ENCODE measurements at regions not wholly inside any gene's neighbourhood (a gene's known extent, or its start where the extent isn't known, plus 50 kb on each side); places are given as distances from the start of the nearest gene placed in this dataset.
"Not testable (repeated sequence)": the region's sequence is repeated elsewhere in the genome, so short reads cannot be mapped to it uniquely, and the experiment has no call there.

GRCh38 chr1:55298167-55298894 lies 83.2 kb upstream of the USP24 start:
- no peaks in the 10 kb centered on the region for H3K36me3 ChIP-seq
- peaks cover 0 to 13% (median 4%) of the 10 kb centered on the region in 4 donors for H3K9me3 ChIP-seq
- H3K27ac ChIP-seq (replicated peaks in 1 of 4), result no peak overlapping the region
- peaks cover 0 to 5% (median 0%) of the 10 kb centered on the region in 4 donors for H3K4me1 ChIP-seq
- DNase-seq (ENCODE audit: extremely low spot score), result no peak
- intact Hi-C loops (cut with DNase I), result no loop called here
- no peak for TF ChIP-seq EP300 (IDR thresholded peaks at IDR 0.05)
- no peak for TF ChIP-seq CTCF (IDR thresholded peaks at IDR 0.05)
- TF ChIP-seq POLR2AphosphoS5 (IDR thresholded peaks at IDR 0.05), result no peak
- no peak for TF ChIP-seq POLR2A (IDR thresholded peaks at IDR 0.05; ENCODE audit: low read depth)
- H3K27me3 ChIP-seq, result no peaks in the 10 kb centered on the region
- 96% methylated on average over 10 of the region's 10 CpGs for WGBS
- H3K4me3 ChIP-seq, result no peak overlapping the region

GRCh38 chr1:55296247-55296646 lies 81.1 kb upstream of the USP24 start:
- DNase-seq (ENCODE audit: extremely low spot score); H3K27ac ChIP-seq (replicated peaks in 1 of 4); H3K4me1 ChIP-seq; H3K36me3 ChIP-seq; intact Hi-C loops (cut with DNase I); H3K4me3 ChIP-seq; H3K27me3 ChIP-seq: not testable (repeated sequence)
- 97% methylated on average over 6 of the region's 6 CpGs for WGBS
- H3K9me3 ChIP-seq, result peaks cover 0 to 13% (median 4%) of the 10 kb centered on the region in 4 donors

GRCh38 chr1:55289614-55290013 lies 74.5 kb upstream of the USP24 start:
- TF ChIP-seq CTCF (IDR thresholded peaks at IDR 0.05) (peak in 1 of 3 experiments; percentile 5), POLR2AphosphoS5 (IDR thresholded peaks at IDR 0.05) (no peak), POLR2A (IDR thresholded peaks at IDR 0.05; ENCODE audit: low read depth) (no peak)
- H3K36me3 ChIP-seq, result no peaks in the 10 kb centered on the region
- no peak for DNase-seq (ENCODE audit: extremely low spot score)
- H3K4me3 ChIP-seq, result no peak overlapping the region
- H3K27ac ChIP-seq (replicated peaks in 1 of 4), result no peak overlapping the region
- 98% methylated on average over 5 of the region's 5 CpGs for WGBS
- no peaks in the 10 kb centered on the region for H3K27me3 ChIP-seq
- intact Hi-C loops (cut with DNase I), result no loop called here
- peaks cover 0 to 9% (median 2%) of the 10 kb centered on the region in 4 donors for H3K4me1 ChIP-seq
- no peaks in the 10 kb centered on the region for H3K9me3 ChIP-seq

GRCh38 chr1:55289042-55289441 lies 73.9 kb upstream of the USP24 start:
- no peaks in the 10 kb centered on the region for H3K36me3 ChIP-seq
- H3K9me3 ChIP-seq, result no peaks in the 10 kb centered on the region
- DNase-seq (ENCODE audit: extremely low spot score), result peak; percentile 62
- no peak for TF ChIP-seq CTCF (IDR thresholded peaks at IDR 0.05)
- TF ChIP-seq EP300 (IDR thresholded peaks at IDR 0.05), result no peak
- no peak for TF ChIP-seq POLR2AphosphoS5 (IDR thresholded peaks at IDR 0.05)
- TF ChIP-seq POLR2A (IDR thresholded peaks at IDR 0.05; ENCODE audit: low read depth), result no peak
- no peak overlapping the region for H3K4me3 ChIP-seq
- H3K27ac ChIP-seq (replicated peaks in 1 of 4), result no peak overlapping the region
- H3K4me1 ChIP-seq, result peaks cover 0 to 9% (median 2%) of the 10 kb centered on the region in 4 donors
- 96% methylated on average over 7 of the region's 7 CpGs for WGBS
- H3K27me3 ChIP-seq, result no peaks in the 10 kb centered on the region
- intact Hi-C loops (cut with DNase I), result no loop called here

- DNase-seq (ENCODE audit: extremely low spot score), result peak; percentile 72
- WGBS, result 93% methylated on average over 10 of the region's 13 CpGs
- no peak overlapping the region for H3K27ac ChIP-seq (replicated peaks in 1 of 4)
- peak; percentile 6 to 11 for TF ChIP-seq POLR2AphosphoS5 (IDR thresholded peaks at IDR 0.05)
- TF ChIP-seq EP300 (IDR thresholded peaks at IDR 0.05), result no peak
- H3K36me3 ChIP-seq, result no peaks in the 10 kb centered on the region
- intact Hi-C loops (cut with DNase I), result no loop called here
- H3K27me3 ChIP-seq, result no peaks in the 10 kb centered on the region
- H3K4me1 ChIP-seq, result peaks cover 0 to 9% (median 2%) of the 10 kb centered on the region in 4 donors
- no peaks in the 10 kb centered on the region for H3K9me3 ChIP-seq
- H3K4me3 ChIP-seq, result no peak overlapping the region
Observed at GRCh38 chr1:55288245-55288644, 73.1 kb upstream of the USP24 start.

GRCh38 chr1:55287723-55288122 lies 72.6 kb upstream of the USP24 start:
- Histone ChIP-seq H3K27me3 (no peaks in the 10 kb centered on the region), H3K9me3 (no peaks in the 10 kb centered on the region), H3K4me1 (peaks cover 0 to 9% (median 2%) of the 10 kb centered on the region in 4 donors), H3K4me3 (no peak overlapping the region), H3K36me3 (no peaks in the 10 kb centered on the region), H3K27ac (replicated peaks in 1 of 4) (no peak overlapping the region)
- intact Hi-C loops (cut with DNase I), result no loop called here
- TF ChIP-seq CTCF (IDR thresholded peaks at IDR 0.05), result no peak
- no peak for TF ChIP-seq POLR2AphosphoS5 (IDR thresholded peaks at IDR 0.05)
- TF ChIP-seq EP300 (IDR thresholded peaks at IDR 0.05), result no peak
- TF ChIP-seq POLR2A (IDR thresholded peaks at IDR 0.05; ENCODE audit: low read depth), result no peak
- DNase-seq (ENCODE audit: extremely low spot score), result peak; percentile 50
- WGBS, result 95% methylated on average over 9 of the region's 9 CpGs
